Anterior cingulate cortex (tissue), 58 donors: ENCODE measurements at regions not wholly inside any gene's neighbourhood (a gene's known extent, or its start where the extent isn't known, plus 50 kb on each side); places are given as distances from the start of the nearest gene placed in this dataset.
"Not testable (repeated sequence)": the region's sequence is repeated elsewhere in the genome, so short reads cannot be mapped to it uniquely, and the experiment has no call there.

Source experiments
- DNase-seq, 58 donors: peaks; one replicate each; lab custom pipeline; 2025; lab: John Stamatoyannopoulos, UW

DNA sequence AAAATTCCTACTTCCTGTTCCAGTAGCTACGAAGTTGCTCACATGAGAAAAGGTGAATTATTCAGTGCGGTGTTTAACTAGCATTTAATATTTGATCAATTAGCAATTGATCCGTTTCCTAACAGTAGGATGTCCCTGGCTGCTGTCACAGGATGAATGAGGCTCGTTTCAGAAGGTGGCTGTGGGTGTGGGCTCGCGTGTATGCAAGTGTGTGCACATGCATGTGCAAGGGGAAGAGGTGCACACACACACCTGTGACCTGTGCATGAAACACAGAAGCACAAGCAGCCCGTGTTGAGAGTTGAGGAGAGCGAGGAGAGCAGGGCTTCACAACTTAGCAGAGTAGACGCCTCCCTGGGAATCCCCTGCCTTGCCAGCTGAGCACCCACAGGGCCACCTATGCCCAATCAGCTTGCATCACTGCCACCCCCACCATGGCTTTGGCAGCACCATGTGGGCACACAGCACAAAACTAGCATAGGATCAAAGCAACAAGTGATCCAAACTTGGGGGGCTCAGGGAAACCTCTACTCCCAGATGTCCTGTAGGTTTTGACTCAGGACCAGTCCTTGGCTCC lies 107.2 kb downstream of the C5orf15 start:
- no peak for DNase-seq

DNA sequence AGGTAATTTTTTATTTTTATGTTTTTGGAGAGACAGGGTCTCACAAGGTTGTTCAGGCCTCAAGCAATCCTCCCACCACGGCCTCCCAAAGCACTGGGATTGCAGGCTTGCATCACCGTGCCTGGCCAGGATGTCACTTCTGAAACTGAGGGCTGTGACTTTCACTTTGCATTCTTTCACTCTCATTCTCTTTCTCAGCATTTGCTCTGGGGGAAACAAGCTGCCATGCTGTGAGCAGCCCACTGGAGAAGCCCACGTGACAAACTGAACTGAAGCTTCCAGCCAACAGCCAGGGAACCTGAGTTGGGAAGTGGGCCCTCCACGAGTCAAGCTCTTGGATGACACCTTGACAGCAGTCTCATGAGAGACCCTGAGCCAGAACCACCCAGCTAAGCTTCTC lies 109.4 kb downstream of the C5orf15 start:
- DNase-seq = no peak

DNA sequence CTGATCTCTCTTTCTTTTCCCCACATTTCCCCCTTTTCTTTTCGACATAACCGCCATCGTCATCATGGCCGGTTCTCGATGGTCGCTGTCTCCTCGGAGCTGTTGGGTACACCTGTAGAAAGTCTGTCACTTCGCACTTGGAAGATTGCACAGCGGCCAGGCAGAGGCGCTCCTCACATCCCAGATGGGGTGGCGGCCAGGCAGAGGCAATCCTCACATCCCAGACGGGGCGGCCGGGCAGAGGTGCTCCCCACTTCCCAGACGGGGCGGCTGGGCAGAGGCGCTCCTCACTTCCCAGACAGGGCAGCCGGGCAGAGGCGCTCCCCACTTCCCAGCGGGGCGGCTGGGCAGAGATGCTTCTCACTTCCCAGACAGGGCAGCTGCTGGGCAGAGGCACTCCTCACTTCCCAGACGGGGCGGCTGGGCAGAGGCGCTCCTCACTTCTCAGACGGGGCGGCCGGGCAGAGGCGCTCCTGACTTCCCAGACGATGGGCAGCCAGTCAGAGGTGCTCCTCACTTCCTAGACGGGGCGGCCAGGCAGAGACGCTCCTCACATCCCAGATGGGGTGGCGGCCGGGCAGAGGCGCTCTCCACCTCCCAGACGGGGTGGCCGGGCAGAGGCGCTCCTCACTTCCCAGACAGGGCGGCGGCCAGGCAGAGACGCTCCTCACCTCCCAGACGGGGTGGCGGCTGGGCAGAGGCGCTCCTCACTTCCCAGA lies 110.7 kb downstream of the C5orf15 start:
- not testable (repeated sequence) for DNase-seq

DNA sequence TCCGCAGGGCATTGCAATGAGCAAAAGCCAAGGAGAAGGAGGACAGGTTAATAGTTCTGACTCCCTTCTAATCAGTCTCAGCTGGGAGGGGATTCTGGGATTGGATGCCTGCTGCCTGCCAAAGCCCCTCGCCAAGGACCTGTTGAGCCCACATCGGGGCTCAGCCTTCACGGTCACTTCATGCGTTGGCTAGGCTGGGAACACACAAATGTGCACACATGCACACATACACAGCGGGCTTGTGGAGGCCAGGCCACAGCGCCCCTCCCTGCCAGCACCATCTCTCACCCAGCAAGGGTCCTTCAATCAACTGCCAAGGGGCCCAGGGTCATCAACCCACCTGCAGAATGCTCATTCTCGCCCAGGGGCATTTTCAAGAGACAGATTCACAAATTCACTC lies 113.9 kb downstream of the C5orf15 start:
- no peak for DNase-seq

DNA sequence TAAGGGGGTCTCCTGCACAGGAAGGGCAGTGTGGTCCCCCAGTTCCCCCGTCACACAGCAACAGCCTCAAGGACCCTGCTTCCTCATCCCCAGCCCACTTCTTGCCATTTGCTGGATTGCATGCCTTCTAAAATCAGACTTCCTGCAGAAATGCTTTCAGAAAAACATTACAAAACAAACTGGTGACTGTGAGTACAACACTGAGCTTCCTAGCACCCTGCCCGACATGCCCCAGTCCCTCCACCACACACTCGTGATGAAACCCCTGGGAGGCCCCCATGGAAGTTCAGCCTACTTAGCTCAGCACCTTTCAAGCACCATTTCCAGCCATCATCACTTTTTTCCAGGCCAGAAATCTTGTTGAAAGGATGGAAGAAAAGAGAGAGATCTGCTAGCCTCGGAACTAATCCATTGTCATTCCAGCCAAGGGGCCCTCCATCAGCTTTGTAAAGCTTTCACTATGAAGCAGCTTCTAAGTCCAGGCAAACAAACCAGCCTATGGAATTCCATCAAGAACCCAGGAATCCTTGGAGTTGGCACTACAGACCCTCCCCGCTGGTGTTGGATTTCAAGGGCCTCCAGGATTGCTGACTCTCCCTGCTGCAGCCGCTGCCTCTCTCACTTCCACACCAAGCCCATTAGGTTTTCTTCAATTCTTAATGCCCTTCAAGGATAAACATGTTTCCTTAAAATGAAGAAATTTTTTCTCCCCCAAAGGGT lies 114.6 kb downstream of the C5orf15 start:
- DNase-seq = no peak

GRCh38 chr5:133851521-133851920 lies 116.9 kb downstream of the C5orf15 start:
- peak in 5 of 58 donors; percentile 2 to 20 (median 15) for DNase-seq

- no peak for DNase-seq
Observed at GRCh38 chr5:133850811-133851210, 117.6 kb downstream of the C5orf15 start.

- no peak for DNase-seq
Observed at GRCh38 chr5:133849116-133849515, 119.3 kb downstream of the C5orf15 start.

DNA sequence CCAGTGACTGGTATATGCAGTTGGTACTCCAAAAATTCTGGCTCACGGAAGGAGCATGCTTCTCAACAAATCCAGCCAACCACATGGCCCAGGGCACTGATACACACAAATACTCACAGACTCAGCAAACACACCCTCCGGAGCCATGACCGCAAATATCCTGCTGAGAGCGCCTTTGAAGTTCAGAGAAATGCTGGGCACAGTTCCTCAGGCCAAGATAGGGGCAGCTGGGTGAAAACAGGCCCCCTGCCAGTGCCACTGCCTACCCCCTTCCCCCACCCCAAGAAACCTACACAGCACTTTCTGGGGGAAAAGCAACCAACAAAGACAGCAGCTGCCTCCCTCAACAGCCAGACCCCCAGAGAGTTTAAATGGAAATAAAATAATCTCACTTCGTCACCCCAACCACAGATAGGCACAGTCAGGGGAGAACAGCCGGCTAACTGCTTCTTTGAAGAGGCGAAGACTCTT lies 120.0 kb downstream of the C5orf15 start:
- peak in 4 of 58 donors; percentile 16 to 21 (median 18) for DNase-seq

DNA sequence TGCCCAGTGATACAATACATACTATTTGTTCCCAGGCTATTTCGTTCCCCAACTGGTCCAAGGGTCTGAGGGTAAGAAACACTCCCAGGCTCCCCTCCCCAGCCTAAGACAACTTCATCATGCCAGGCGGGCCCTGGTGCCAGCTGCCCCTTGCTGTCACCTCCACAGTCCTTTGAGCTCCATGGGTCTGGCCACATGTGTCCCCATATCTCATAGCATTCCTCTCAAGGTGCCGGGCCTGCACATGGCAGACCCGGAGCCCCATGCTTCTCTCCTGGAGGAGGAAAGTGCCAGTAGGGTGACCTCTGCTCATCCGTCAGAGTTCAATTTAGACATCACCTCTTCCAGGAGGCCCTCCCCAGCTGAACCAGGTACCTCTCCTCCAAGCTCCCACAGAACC lies 120.5 kb downstream of the C5orf15 start:
- DNase-seq = no peak

DNA sequence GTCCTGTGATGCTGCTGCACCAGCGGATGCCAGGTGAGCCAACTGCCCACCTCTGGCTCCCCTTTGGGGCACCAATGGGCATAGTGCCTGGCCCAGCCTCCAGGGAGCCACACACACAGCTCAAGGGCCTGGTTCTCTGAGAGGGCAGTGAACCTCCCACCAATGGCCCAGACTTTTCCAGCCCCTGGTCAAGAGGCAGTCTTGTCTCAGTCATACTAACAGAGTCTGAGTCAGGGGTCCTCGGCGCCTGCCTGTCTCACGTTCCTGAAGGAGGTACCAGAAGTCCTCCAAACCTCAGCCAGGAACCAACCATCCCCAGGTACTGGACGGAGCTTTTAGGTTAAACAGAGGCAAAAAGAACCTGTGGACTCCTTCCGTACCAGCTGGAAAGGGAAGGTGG lies 121.1 kb downstream of the C5orf15 start:
- no peak for DNase-seq

DNA sequence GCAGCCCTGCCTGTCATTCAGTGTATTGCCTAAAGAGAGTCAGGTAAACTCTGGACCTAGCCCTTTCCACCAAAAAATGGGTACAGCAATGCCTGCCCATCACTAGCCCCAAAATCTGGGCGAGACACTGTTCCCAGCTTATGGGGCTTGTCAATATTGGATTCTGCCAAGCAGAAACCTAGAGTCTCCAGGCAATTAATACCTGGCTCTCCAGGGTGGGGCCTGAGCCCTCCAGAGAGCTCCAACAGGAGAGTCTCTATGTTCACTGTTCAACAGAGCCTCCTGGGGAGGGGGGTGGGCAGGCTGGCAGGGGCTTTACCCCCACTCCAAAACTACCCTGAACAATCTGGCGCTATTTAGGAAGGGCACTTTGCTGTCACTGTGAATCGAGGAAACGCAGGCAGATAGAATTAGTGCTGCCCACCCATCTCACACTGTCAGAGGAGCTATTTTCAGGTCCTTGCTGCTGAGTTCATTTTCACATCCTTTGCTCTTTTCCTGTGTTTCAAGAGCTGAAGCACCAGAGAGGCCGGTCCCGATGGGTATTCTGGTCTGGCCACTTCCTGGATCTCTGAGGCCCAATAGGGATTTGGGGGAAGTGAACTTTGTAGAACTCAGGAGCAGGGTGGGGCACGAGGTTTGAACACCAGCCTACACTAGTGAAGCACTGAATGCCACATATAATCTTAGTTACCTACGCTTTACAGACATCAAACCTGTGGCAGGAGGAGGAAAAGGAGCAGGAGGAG lies 121.8 kb downstream of the C5orf15 start:
- peak in 11 of 58 donors; percentile 12 to 42 (median 26) for DNase-seq

DNA sequence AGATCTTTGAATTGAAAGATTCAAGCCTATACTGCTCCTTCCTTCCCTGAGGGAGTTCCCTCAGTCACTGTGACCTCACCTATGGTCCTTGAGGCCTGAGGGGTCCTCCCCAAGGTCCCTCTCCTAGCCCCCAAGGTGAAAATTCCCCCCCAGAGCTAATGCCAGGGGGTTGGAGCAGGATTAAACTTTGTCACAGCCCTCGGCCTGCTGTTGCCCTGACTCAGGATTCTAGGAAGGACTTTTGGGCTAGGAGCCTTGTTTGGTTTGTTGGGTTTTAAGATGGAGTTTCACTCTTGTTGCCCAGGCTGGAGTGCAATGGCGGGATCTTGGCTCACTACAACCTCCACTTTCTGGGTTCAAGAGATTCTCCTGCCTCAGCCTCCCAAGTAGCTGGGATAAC lies 123.2 kb downstream of the C5orf15 start:
- DNase-seq = no peak

GRCh38 chr5:133844836-133845235 lies 123.6 kb downstream of the C5orf15 start:
- DNase-seq = no peak

GRCh38 chr5:133843911-133844310 lies 124.5 kb downstream of the C5orf15 start:
- DNase-seq = no peak

- DNase-seq = no peak
Observed at GRCh38 chr5:133842846-133843611, 125.4 kb downstream of the C5orf15 start.

- DNase-seq = no peak
Observed at GRCh38 chr5:133841831-133842750, 126.3 kb downstream of the C5orf15 start.

- DNase-seq = no peak
Observed at GRCh38 chr5:133840168-133840567, 128.3 kb downstream of the C5orf15 start.

DNA sequence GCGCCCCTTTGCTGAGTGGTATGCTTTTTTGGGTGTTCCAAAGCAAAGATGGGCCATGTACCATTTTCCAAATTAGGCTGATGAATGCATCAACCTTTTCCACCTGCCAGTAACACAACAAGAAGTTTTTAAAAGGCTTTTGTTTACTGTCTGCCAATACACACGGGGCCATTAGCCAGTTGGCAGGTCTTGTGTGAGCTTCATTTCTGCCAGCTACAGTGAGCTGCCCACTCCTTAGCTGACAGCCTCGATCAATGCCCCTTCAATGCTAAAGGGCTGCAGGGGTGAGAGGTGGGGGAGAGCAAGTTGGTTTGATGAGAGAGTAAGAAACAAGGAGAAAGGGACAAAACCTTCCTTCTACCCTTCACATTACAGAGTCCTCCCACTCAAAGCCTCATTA lies 128.7 kb downstream of the C5orf15 start:
- peak in 11 of 58 donors; percentile 7 to 43 (median 24) for DNase-seq
